Neural cell (in vitro differentiated cells): ENCODE measurements at regions not wholly inside any gene's neighbourhood (a gene's known extent, or its start where the extent isn't known, plus 50 kb on each side); places are given as distances from the start of the nearest gene placed in this dataset.

ENCODE experiments used
- H2AFZ ChIP-seq: fragments of 200-600, 300-800 bp; sonication (generic), shearing (Covaris generic); 2 replicates; pipeline ENCODE4 v1.6.0; 2014; ENCODE audit warnings: low read depth, mild to moderate bottlenecking, antibody characterized with exemption, low read length, moderate library complexity
- H3F3A ChIP-seq: fragments of 200-600 bp; shearing (Covaris generic); 2 replicates; pipeline ENCODE4 v1.6.1; 2016; ENCODE audit warnings: mild to moderate bottlenecking, moderate library complexity, mixed read lengths, antibody characterized with exemption, low read length; ENCODE audit not compliant: insufficient read depth, poor library complexity, severe bottlenecking
- H3K27ac ChIP-seq: fragments of 200-600, 300-800 bp; sonication (generic), shearing (Covaris generic); 2 replicates; pipeline ENCODE4 v1.5.1; 2014; ENCODE audit warnings: mild to moderate bottlenecking, low read length, moderate library complexity
- H3K27me3 ChIP-seq: fragments of 300-800, 200-600 bp; sonication (generic), shearing (Covaris generic); 2 replicates; pipeline ENCODE4 v1.6.0; 2014; ENCODE audit warnings: mild to moderate bottlenecking, low read depth, low read length, moderate library complexity; ENCODE audit not compliant: insufficient read depth
- H3K36me3 ChIP-seq: fragments of 300-800, 200-600 bp; sonication (generic), shearing (Covaris generic); 2 replicates; pipeline ENCODE4 v1.5.1; 2014; ENCODE audit warnings: mild to moderate bottlenecking, antibody characterized with exemption, low read length, moderate library complexity; ENCODE audit not compliant: insufficient read depth
- H3K4me2 ChIP-seq: fragments of 300-800, 200-600 bp; sonication (generic), shearing (Covaris generic); 2 replicates; pipeline ENCODE4 v1.6.0; 2014; ENCODE audit warnings: mild to moderate bottlenecking, low read length
- H3K4me3 ChIP-seq: fragments of 300-800, 200-600 bp; sonication (generic), shearing (Covaris generic); 2 replicates; pipeline ENCODE4 v1.5.1; 2014; ENCODE audit warnings: mild to moderate bottlenecking, low read length, moderate library complexity
- H3K79me2 ChIP-seq: fragments of 200-600 bp; shearing (Covaris generic); replicated peaks from 2 replicates; pipeline ENCODE4 v1.6.0; 2014; ENCODE audit warnings: mild to moderate bottlenecking, low read length, moderate library complexity; ENCODE audit not compliant: insufficient read depth
- H3K9ac ChIP-seq: fragments of 300-800, 200-600 bp; sonication (generic), shearing (Covaris generic); 2 replicates; pipeline ENCODE4 v1.6.1; 2016; ENCODE audit warnings: mild to moderate bottlenecking, low read length, mixed read lengths
- H3K9me2 ChIP-seq: fragments of 200-600 bp; shearing (Covaris generic); 2 replicates; pipeline ENCODE4 v1.6.1; 2016; ENCODE audit warnings: mild to moderate bottlenecking, low read length, mixed read lengths; ENCODE audit not compliant: insufficient read depth
- H3K9me3 ChIP-seq: fragments of 200-600, 300-800 bp; sonication (generic), shearing (Covaris generic); 2 replicates; pipeline ENCODE4 v1.6.1; 2016; ENCODE audit warnings: mild to moderate bottlenecking, mixed run types, low read length, moderate library complexity, mixed read lengths
- H4K20me1 ChIP-seq: fragments of 200-600 bp; shearing (Covaris generic); 2 replicates; pipeline ENCODE4 v1.6.1; 2016; ENCODE audit warnings: mild to moderate bottlenecking, mixed run types; ENCODE audit not compliant: insufficient read depth
- EP300 ChIP-seq: fragments of 450-650 bp; conservative IDR thresholded peaks from 2 replicates; pipeline ENCODE4 v1.6.1; 2014; ENCODE audit warnings: antibody characterized with exemption, mild to moderate bottlenecking, moderate library complexity; ENCODE audit not compliant: poor library complexity, severe bottlenecking
- EZH2 ChIP-seq: fragments of 200-600, 300-800 bp; shearing (Covaris generic), sonication (generic); IDR thresholded peaks from 2 replicates; pipeline ENCODE4 v1.6.1; 2014; ENCODE audit warnings: antibody characterized with exemption, low read length, borderline replicate concordance, mild to moderate bottlenecking; ENCODE audit not compliant: insufficient read depth, poor library complexity, severe bottlenecking
- MXI1 ChIP-seq: fragments of 450-650 bp; conservative IDR thresholded peaks from 2 replicates; pipeline ENCODE4 v1.6.1; 2014; ENCODE audit warnings: antibody characterized with exemption, mild to moderate bottlenecking; ENCODE audit not compliant: poor library complexity, severe bottlenecking
- POLR2AphosphoS5 ChIP-seq: IDR thresholded peaks from 2 replicates; pipeline ENCODE4 v1.6.1; 2012
- RAD21 ChIP-seq: fragments of 450-650 bp; conservative IDR thresholded peaks from 2 replicates; pipeline ENCODE4 v1.6.1; 2014; ENCODE audit warnings: antibody characterized with exemption, mild to moderate bottlenecking, moderate library complexity
- SMC3 ChIP-seq: fragments of 450-650 bp; conservative IDR thresholded peaks from 2 replicates; pipeline ENCODE4 v1.6.1; 2014; ENCODE audit warnings: antibody characterized with exemption, mild to moderate bottlenecking, moderate library complexity; ENCODE audit not compliant: poor library complexity
- TAF1 ChIP-seq: IDR thresholded peaks from 2 replicates; pipeline ENCODE4 v1.6.1; 2012; ENCODE audit warnings: low read depth
- TF ChIP-seq, protein P1 (sequence below): IDR thresholded peaks from 2 replicates; pipeline ENCODE4 v1.6.1; 2012; ENCODE audit warnings: borderline replicate concordance
- TF ChIP-seq, protein P2 (sequence below): fragments of 450-650 bp; IDR thresholded peaks from 2 replicates; pipeline ENCODE4 v1.5.1; 2014; ENCODE audit warnings: antibody characterized with exemption, mild to moderate bottlenecking, moderate library complexity; ENCODE audit not compliant: poor library complexity, severe bottlenecking

DNA sequence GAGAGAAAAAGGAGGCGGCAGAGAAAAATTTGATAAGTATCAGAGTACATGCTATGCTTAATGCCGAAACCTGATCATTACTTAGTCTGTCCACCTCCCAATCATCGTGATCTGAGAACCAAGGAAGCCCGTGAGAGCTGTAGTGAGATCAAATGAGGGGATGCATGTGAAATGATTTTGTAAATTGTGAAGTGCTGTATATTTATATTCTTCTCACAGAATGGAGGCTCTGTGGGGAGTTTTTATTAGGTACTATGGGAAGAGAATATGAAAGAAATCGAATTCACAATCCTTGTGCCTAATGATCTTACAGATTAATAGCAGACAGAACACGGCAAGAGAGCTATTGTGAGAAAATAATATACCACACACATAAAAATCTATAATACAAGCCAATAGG is 115.5 kb downstream of the LYPLAL1 start:
- Histone ChIP-seq H3K36me3 (no peaks in the 10 kb centered on the region), H3K4me2 (no peak overlapping the region), H4K20me1 (no peaks in the 10 kb centered on the region), H3K9ac (no peak overlapping the region), H3K27ac (no peak overlapping the region), H3K4me3 (no peak overlapping the region), H3K9me3 (no peaks in the 10 kb centered on the region), H3F3A (no peaks in the 10 kb centered on the region), H3K79me2 (no peaks in the 10 kb centered on the region), H2AFZ (no peak overlapping the region), H3K9me2 (no peaks in the 10 kb centered on the region), H3K27me3 (no peaks in the 10 kb centered on the region)
- TF ChIP-seq, protein P1, sequence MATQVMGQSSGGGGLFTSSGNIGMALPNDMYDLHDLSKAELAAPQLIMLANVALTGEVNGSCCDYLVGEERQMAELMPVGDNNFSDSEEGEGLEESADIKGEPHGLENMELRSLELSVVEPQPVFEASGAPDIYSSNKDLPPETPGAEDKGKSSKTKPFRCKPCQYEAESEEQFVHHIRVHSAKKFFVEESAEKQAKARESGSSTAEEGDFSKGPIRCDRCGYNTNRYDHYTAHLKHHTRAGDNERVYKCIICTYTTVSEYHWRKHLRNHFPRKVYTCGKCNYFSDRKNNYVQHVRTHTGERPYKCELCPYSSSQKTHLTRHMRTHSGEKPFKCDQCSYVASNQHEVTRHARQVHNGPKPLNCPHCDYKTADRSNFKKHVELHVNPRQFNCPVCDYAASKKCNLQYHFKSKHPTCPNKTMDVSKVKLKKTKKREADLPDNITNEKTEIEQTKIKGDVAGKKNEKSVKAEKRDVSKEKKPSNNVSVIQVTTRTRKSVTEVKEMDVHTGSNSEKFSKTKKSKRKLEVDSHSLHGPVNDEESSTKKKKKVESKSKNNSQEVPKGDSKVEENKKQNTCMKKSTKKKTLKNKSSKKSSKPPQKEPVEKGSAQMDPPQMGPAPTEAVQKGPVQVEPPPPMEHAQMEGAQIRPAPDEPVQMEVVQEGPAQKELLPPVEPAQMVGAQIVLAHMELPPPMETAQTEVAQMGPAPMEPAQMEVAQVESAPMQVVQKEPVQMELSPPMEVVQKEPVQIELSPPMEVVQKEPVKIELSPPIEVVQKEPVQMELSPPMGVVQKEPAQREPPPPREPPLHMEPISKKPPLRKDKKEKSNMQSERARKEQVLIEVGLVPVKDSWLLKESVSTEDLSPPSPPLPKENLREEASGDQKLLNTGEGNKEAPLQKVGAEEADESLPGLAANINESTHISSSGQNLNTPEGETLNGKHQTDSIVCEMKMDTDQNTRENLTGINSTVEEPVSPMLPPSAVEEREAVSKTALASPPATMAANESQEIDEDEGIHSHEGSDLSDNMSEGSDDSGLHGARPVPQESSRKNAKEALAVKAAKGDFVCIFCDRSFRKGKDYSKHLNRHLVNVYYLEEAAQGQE, result no peak
- no peak for TF ChIP-seq POLR2AphosphoS5
- no peak for TF ChIP-seq EZH2
- TF ChIP-seq MXI1, result no peak
- TF ChIP-seq SMC3, result no peak
- no peak for TF ChIP-seq RAD21
- no peak for TF ChIP-seq EP300
- TF ChIP-seq TAF1, result no peak
- TF ChIP-seq, protein P2, sequence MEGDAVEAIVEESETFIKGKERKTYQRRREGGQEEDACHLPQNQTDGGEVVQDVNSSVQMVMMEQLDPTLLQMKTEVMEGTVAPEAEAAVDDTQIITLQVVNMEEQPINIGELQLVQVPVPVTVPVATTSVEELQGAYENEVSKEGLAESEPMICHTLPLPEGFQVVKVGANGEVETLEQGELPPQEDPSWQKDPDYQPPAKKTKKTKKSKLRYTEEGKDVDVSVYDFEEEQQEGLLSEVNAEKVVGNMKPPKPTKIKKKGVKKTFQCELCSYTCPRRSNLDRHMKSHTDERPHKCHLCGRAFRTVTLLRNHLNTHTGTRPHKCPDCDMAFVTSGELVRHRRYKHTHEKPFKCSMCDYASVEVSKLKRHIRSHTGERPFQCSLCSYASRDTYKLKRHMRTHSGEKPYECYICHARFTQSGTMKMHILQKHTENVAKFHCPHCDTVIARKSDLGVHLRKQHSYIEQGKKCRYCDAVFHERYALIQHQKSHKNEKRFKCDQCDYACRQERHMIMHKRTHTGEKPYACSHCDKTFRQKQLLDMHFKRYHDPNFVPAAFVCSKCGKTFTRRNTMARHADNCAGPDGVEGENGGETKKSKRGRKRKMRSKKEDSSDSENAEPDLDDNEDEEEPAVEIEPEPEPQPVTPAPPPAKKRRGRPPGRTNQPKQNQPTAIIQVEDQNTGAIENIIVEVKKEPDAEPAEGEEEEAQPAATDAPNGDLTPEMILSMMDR, result no peak

DNA sequence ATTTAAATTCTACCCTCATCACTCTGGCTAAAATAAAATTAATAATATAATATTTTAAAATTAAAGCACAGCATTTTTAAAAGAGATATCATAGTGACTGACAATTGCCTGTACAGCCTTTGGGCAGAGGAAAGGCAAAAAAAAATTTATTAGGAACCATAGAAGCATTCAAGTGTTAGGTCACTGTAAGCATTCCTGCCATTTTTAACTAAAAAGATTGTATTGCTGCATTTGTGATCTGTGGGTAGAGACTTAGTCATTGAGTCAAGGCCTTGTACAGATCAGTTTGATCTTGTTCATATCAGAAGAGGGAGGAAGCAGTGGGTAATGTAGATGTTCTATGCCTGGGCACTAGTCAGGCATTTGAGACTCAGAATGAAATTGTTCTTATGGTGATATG is 109.9 kb downstream of the LYPLAL1 start:
- Histone ChIP-seq H3K4me2 (no peak overlapping the region), H3K27me3 (no peaks in the 10 kb centered on the region), H3K9me2 (no peaks in the 10 kb centered on the region), H3K79me2 (no peaks in the 10 kb centered on the region), H3K4me3 (no peak overlapping the region), H3K9ac (no peak overlapping the region), H2AFZ (no peak overlapping the region), H3K9me3 (no peaks in the 10 kb centered on the region), H3K36me3 (no peaks in the 10 kb centered on the region), H4K20me1 (no peaks in the 10 kb centered on the region), H3K27ac (no peak overlapping the region), H3F3A (no peaks in the 10 kb centered on the region)
- TF ChIP-seq MXI1, result no peak
- TF ChIP-seq, protein P2, result no peak
- no peak for TF ChIP-seq POLR2AphosphoS5
- no peak for TF ChIP-seq EP300
- TF ChIP-seq SMC3, result no peak
- TF ChIP-seq TAF1, result no peak
- no peak for TF ChIP-seq RAD21
- TF ChIP-seq, protein P1, result no peak
- TF ChIP-seq EZH2, result no peak
